SK-MEL-5 (cell line): ENCODE measurements at regions not wholly inside any gene's neighbourhood (a gene's known extent, or its start where the extent isn't known, plus 50 kb on each side); places are given as distances from the start of the nearest gene placed in this dataset.

Experiments
- DNase-seq: peaks from one replicate; pipeline ENCODE4 v3.0.0-alpha.2; 2016; ENCODE audit warnings: low read depth, low spot score
- in situ Hi-C: cut with HindIII; loops from 2 replicates; pipeline ENCODE4 v1.10.0; 2016; ENCODE audit warnings: low sequenced_read_pairs, high pct_unique_total_duplicates, low pct_unique_long_range_greater_than_20kb
- small RNA-seq, 2 experiments: library from RNA; depleted of rRNA; stranded (forward); fragments of <200 nt; gene quantifications; one replicate each; pipeline ENCODE3, GENCODE V24; 2014

DNA sequence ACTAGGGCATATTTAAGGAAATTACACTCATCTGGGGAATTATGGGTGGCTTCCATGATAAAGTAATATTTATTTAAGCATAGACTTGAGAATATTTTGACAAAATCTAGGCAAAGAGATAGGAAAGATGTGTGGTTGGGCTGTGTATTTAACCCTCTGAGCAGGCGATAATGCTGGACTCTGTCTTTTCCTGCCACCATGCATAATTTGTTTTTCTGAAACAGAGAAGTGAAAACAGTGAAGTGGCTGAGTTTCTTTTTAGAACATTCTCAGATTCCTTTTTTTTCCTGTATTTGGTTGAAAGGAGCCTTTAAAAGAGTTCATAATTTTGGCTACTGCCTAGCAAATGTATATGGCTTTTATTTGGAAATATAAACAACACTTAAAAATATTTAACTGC is 104.8 kb upstream of the CDH19 start:
- in situ Hi-C loops: no loop called here
- DNase-seq: no peak

GRCh38 chr18:66707473-66707872 is 103.6 kb upstream of the CDH19 start:
- no peak for DNase-seq
- in situ Hi-C loops: no loop called here

DNA sequence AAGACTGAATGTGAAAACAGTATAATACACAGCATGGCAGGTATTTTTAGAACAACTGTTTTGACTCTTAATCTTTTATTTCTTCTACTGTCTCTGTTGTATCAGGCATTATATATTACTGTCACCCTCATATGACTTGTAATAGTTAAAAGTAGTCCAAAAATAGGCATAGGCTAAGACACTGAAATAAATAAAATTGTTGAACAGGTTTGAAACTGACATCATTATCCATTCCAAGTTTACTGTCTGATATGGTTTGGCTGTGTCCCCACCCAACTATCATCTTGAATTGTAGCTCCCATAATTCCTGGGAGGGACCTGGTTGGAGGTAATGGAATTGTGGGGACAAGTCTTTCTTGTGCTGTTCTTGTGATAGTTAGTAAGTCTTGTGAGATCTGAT is 91.4 kb upstream of the CDH19 start:
- DNase-seq: no peak
- in situ Hi-C loops: no loop called here

DNA sequence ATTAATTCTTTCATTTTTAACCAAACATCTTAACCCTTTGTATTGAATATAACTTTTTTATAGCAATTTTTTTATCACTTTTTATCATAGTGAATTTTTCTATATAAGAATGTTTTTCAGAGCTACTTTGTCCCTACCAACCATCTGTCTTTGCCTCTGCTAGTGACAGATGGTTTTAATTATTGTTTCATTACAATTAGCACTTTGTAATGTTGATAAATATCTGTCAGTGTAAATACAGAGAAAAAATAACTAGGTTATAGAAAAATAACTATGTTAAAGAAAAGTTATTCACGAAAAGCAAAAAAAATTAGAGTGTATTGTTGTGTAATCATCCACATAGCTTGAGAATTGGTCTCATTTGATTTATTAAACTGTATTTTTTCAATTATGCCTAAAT is 91.0 kb upstream of the CDH19 start:
- in situ Hi-C loops: no loop called here
- DNase-seq: no peak

- in situ Hi-C loops: no loop called here
- no peak for DNase-seq
These were observed 83.7 kb upstream of the CDH19 start for GRCh38 chr18:66687635-66688034.

DNA sequence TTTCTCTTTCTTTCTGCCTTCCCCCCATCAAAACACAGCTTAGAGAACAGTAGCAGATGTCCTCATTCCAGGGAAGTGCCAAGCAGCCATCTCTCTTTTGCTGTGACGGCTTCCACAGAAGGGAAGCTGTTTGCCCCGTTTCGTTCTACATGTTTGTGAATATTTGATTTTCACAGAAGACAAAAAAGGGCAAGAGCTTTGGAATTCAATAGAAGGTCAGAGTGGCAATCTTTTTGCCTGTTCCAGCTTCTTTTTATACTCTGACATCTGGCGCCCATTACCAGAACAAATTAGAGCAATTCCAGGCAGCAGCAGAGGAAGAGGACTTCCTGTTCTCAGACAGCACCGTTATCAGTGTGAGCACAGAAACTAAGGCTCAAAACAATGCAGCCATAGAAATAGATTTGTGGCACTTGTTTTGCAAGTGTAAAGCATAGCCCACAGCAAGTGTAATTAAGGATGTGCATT is 79.0 kb upstream of the CDH19 start:
- peak; percentile 50 for DNase-seq

GRCh38 chr18:66676699-66677098 is 72.8 kb upstream of the CDH19 start:
- no peak for DNase-seq
- in situ Hi-C loops: no loop called here

More for the DNA sequence above, 79.0 kb upstream of the CDH19 start:
- in situ Hi-C loops: no loop called here

- in situ Hi-C loops: no loop called here
These were observed 70.4 kb upstream of the CDH19 start for GRCh38 chr18:66674286-66674685.

GRCh38 chr18:66668706-66669105 is 64.8 kb upstream of the CDH19 start:
- DNase-seq: no peak
- in situ Hi-C loops: no loop called here

More at GRCh38 chr18:66674286-66674685, 70.4 kb upstream of the CDH19 start:
- DNase-seq: no peak

DNA sequence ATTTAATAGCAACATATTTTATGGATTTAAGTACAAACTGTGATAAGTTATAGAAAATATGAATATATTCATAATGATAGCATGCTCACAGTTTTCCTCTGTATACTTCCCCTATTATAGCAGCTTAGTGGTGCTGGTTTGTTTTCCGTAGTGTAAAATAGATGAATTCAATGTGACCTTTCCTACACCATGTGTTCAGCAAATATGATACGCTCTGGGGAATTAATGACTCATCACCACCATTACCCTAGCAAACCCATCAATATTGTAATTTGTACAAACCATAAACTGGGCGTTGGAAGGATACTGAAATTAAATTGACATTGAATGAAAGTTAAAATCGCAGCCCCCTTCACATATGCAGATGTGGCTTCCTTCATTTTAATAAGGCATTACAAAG is 58.7 kb upstream of the CDH19 start:
- in situ Hi-C loops: no loop called here
- no peak for DNase-seq

DNA sequence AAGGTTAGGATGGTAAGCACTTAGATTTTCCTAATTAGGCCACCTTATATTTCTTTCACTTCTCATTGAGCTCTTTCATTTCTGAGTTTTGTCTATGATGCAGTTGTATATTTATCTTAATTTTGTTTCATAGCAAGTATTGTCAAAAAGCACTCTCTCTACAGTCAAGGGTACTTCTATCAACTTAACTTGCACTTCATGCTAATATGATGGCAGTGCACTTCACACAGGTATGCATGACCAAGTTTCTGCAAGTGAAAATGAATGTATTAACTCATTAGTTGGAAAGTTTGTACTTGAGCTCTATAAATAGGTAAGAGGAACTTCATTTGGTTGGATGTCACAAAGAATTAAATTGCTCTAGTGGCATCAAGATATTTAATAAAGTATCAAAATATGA is 51.5 kb upstream of the CDH19 start:
- no peak for DNase-seq
- in situ Hi-C loops: no loop called here

Small RNAs in the stretch of these regions (small RNA-seq; reads per million reads assigned to genes)
- 0 reads per million in 2 experiments for gene AC091042.1
- 0 reads per million in 2 experiments for gene MIR5011
- 0 reads per million in 2 experiments for gene RNU6-1037P
- 0 reads per million in 2 experiments for gene RPL31P9
